ENCODE measurements at regions not wholly inside any gene's neighbourhood (a gene's known extent, or its start where the extent isn't known, plus 50 kb on each side); places are given as distances from the start of the nearest gene placed in this dataset.
"Not testable (repeated sequence)": the region's sequence is repeated elsewhere in the genome, so short reads cannot be mapped to it uniquely, and the experiment has no call there.

DNA sequence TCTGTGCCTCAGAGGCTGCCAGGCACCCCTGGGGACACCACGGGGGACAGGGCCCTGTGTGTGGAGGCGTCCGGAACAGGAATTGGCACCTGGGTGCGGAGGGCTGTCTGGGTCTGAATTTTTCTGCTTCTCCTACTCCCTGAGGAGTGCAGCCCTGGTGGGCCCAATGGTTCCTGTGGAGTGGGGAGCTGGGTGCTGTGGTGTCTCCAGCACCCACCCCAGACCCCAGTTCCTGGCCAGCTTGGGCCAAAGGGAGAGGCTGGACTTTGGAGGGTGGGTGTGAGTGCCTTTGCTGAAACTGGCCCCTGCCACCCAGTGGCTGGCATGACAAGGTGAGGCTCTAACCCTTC is 240.6 kb downstream of the GOLGA6L6 start:
- TF ChIP-seq, protein P1, sequence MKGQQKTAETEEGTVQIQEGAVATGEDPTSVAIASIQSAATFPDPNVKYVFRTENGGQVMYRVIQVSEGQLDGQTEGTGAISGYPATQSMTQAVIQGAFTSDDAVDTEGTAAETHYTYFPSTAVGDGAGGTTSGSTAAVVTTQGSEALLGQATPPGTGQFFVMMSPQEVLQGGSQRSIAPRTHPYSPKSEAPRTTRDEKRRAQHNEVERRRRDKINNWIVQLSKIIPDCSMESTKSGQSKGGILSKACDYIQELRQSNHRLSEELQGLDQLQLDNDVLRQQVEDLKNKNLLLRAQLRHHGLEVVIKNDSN (CRISPR knock-in tag; IDR thresholded peaks at IDR 0.05), result not testable (repeated sequence)
- TF ChIP-seq KAT7 (CRISPR knock-in tag; IDR thresholded peaks at IDR 0.05; ENCODE audit: borderline replicate concordance), result not testable (repeated sequence)
- TF ChIP-seq, protein P2, sequence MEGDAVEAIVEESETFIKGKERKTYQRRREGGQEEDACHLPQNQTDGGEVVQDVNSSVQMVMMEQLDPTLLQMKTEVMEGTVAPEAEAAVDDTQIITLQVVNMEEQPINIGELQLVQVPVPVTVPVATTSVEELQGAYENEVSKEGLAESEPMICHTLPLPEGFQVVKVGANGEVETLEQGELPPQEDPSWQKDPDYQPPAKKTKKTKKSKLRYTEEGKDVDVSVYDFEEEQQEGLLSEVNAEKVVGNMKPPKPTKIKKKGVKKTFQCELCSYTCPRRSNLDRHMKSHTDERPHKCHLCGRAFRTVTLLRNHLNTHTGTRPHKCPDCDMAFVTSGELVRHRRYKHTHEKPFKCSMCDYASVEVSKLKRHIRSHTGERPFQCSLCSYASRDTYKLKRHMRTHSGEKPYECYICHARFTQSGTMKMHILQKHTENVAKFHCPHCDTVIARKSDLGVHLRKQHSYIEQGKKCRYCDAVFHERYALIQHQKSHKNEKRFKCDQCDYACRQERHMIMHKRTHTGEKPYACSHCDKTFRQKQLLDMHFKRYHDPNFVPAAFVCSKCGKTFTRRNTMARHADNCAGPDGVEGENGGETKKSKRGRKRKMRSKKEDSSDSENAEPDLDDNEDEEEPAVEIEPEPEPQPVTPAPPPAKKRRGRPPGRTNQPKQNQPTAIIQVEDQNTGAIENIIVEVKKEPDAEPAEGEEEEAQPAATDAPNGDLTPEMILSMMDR (IDR thresholded peaks at IDR 0.05), result not testable (repeated sequence)
- TF ChIP-seq, protein P3, sequence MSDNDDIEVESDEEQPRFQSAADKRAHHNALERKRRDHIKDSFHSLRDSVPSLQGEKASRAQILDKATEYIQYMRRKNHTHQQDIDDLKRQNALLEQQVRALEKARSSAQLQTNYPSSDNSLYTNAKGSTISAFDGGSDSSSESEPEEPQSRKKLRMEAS (CRISPR knock-in tag; IDR thresholded peaks at IDR 0.05), result not testable (repeated sequence)
